K562 (cell line): ENCODE measurements at regions not wholly inside any gene's neighbourhood (a gene's known extent, or its start where the extent isn't known, plus 50 kb on each side); places are given as distances from the start of the nearest gene placed in this dataset.

Source experiments
- ATAC-seq: fragments of 200-7000 bp; cut with Tn5 transposase; 3 replicates; pipeline ENCODE4 v1.9.1; 2020; ENCODE audit warnings: moderate library complexity
- BruUV-seq: library from RNA; stranded (reverse); fragments of 400-500 nt; replicated peaks from 2 replicates; lab custom pipeline; 2021; lab: Mats Ljungman, UMichigan
- CTCF ChIA-PET: fragments of 300-600 bp; formaldehyde crosslinking; extraction: SDS; loops from one replicate; lab custom pipeline; 2021; ENCODE audit warnings: low intra/inter-chr PET ratio; lab: Yijun Ruan, JAX
- POLR2A ChIA-PET: fragments of 300-600, 350-650 bp; sonication (Branson Sonifier 250); formaldehyde crosslinking; extraction: SDS; loops from one replicate; lab custom pipeline; 2021; ENCODE audit warnings: antibody characterized with exemption, inconsistent platforms; lab: Yijun Ruan, JAX
- DNase-seq, 4 experiments: peaks; one replicate each; pipeline versions ENCODE4 v3.0.0 to v3.0.0-alpha.2; 2011 to 2018; ENCODE audit warnings: low spot score in 3 of 4, mixed read lengths in 3 of 4; ENCODE audit errors: extremely low read depth in 1 of 4
- FAIRE-seq: peaks from 2 replicates; lab custom pipeline; 2011; peaks lifted over from hg19 to GRCh38; lab: Jason Lieb, UNC
- H2AFZ ChIP-seq: 2 replicates; pipeline ENCODE4 v1.6.0; 2011; ENCODE audit warnings: low read depth, low read length, control low read depth, inconsistent platforms
- H3K27ac ChIP-seq: fragments of 200-600 bp; 3 replicates; pipeline ENCODE4 v1.8.0; 2011; ENCODE audit warnings: low read depth, mild to moderate bottlenecking, control low read depth, inconsistent platforms, low read length, moderate library complexity, mixed read lengths; ENCODE audit errors: extremely low read depth
- H3K27me3 ChIP-seq, 2 experiments: fragments of 300-600 bp in 1 of 2; 2 replicates in 1 of 2; 3 replicates in 1 of 2; pipeline versions ENCODE4 v1.6.0 to v1.8.0; 2011; ENCODE audit warnings: inconsistent platforms in 2 of 2, low read length in 2 of 2, mild to moderate bottlenecking in 1 of 2, mixed read lengths in 1 of 2, moderate library complexity in 1 of 2; ENCODE audit not compliant: control insufficient read depth in 2 of 2, insufficient read depth in 2 of 2
- H3K36me3 ChIP-seq: fragments of 300-600 bp; 3 replicates; pipeline ENCODE4 v1.8.0; 2011; ENCODE audit warnings: mild to moderate bottlenecking, low read length, inconsistent platforms; ENCODE audit not compliant: control insufficient read depth, insufficient read depth
- H3K4me1 ChIP-seq, 2 experiments: fragments of 200-600 bp in 1 of 2; replicated peaks in 1 of 2; 2 replicates in 1 of 2; 3 replicates in 1 of 2; pipeline versions ENCODE4 v1.5.1 to v1.8.0; 2011; ENCODE audit warnings: inconsistent platforms in 2 of 2, low read length in 2 of 2, mild to moderate bottlenecking in 1 of 2, mixed read lengths in 1 of 2, moderate library complexity in 1 of 2; ENCODE audit not compliant: control insufficient read depth in 2 of 2, insufficient read depth in 2 of 2
- H3K4me2 ChIP-seq: 2 replicates; pipeline ENCODE4 v1.6.1; 2011; ENCODE audit warnings: low read length, control low read depth, inconsistent platforms, mixed read lengths; ENCODE audit not compliant: insufficient read depth
- H3K4me3 ChIP-seq: fragments of 200-600 bp; sonication (generic), shearing (Covaris generic); 2 replicates; pipeline ENCODE4 v1.5.1; 2016; ENCODE audit warnings: control low read depth, inconsistent platforms
- H3K79me2 ChIP-seq: fragments of 200-600 bp; 3 replicates; pipeline ENCODE4 v1.8.0; 2011; ENCODE audit warnings: low read length, inconsistent platforms; ENCODE audit not compliant: control insufficient read depth, insufficient read depth
- H3K9ac ChIP-seq, 2 experiments: 2 replicates each; pipeline versions ENCODE4 v1.6.0 to v1.6.1; 2011; ENCODE audit warnings: low read depth in 2 of 2, low read length in 2 of 2, control low read depth in 1 of 2, inconsistent platforms in 1 of 2, mild to moderate bottlenecking in 1 of 2, mixed read lengths in 1 of 2; ENCODE audit not compliant: insufficient read depth in 1 of 2
- H3K9me1 ChIP-seq: one replicate; pipeline ENCODE4 v1.6.0; 2011; ENCODE audit warnings: inconsistent platforms, mild to moderate bottlenecking, low read length, moderate library complexity; ENCODE audit not compliant: control insufficient read depth, insufficient read depth
- H3K9me3 ChIP-seq: replicated peaks from 2 replicates; pipeline ENCODE4 v1.5.1; 2011; ENCODE audit warnings: low read depth, low read length, inconsistent platforms; ENCODE audit not compliant: control insufficient read depth, insufficient read depth
- H4K20me1 ChIP-seq: replicated peaks from 2 replicates; pipeline ENCODE4 v1.6.1; 2011; ENCODE audit warnings: low read length, inconsistent platforms, mixed read lengths; ENCODE audit not compliant: control insufficient read depth, insufficient read depth
- ASH1L ChIP-seq: fragments of 450-650 bp; IDR thresholded peaks from 2 replicates; pipeline ENCODE4 v1.6.1; 2018; ENCODE audit warnings: borderline replicate concordance, mild to moderate bottlenecking, low read depth; ENCODE audit not compliant: partially characterized antibody
- E2F6 ChIP-seq, 2 experiments: IDR thresholded peaks; 2 replicates each; pipeline ENCODE4 v1.6.1; 2011; ENCODE audit warnings: borderline replicate concordance in 1 of 2, control low read depth in 1 of 2, low read depth in 1 of 2, low read length in 1 of 2, mild to moderate bottlenecking in 1 of 2, mixed read lengths in 1 of 2, moderate library complexity in 1 of 2; ENCODE audit not compliant: insufficient read depth in 1 of 2, insufficient read length in 1 of 2, poor library complexity in 1 of 2, severe bottlenecking in 1 of 2; ENCODE audit errors: extremely low read depth in 1 of 2
- FOXM1 ChIP-seq, 2 experiments: fragments of 450-650 bp in 1 of 2; sonication (generic) in 1 of 2; formaldehyde crosslinking in 1 of 2; IDR thresholded peaks; 2 replicates each; pipeline versions ENCODE4 v1.6.1 to v1.9.0; 2017 to 2022; ENCODE audit warnings: low read depth in 2 of 2, mild to moderate bottlenecking in 2 of 2, missing genetic modification reagents in 1 of 2, moderate library complexity in 1 of 2
- SNRNP70 ChIP-seq: fragments of 200-400 bp; formaldehyde crosslinking; optimal IDR thresholded peaks from 2 replicates; pipeline ENCODE3; 2017; ENCODE audit warnings: low read depth, low read length
- SRSF3 ChIP-seq: fragments of 200-400 bp; formaldehyde crosslinking; IDR thresholded peaks from 2 replicates; pipeline ENCODE4 v1.6.1; 2016; ENCODE audit warnings: mild to moderate bottlenecking, low read length, moderate library complexity; ENCODE audit not compliant: insufficient read depth
- TFE3 ChIP-seq: fragments of 450-650 bp; formaldehyde crosslinking; IDR thresholded peaks from 2 replicates; pipeline ENCODE4 v1.4.0; 2020; ENCODE audit warnings: mild to moderate bottlenecking, mixed read lengths
- USF1 ChIP-seq: sonication (generic); formaldehyde crosslinking; IDR thresholded peaks from 2 replicates; pipeline ENCODE4 v1.9.0; 2022; ENCODE audit warnings: mild to moderate bottlenecking, missing genetic modification reagents
- ZNF695 ChIP-seq: fragments of 450-650 bp; formaldehyde crosslinking; IDR thresholded peaks from 2 replicates; pipeline ENCODE4 v1.4.0; 2020; ENCODE audit warnings: mild to moderate bottlenecking, moderate library complexity
- WGBS: fragments of 100-300 bp; shearing (Covaris generic); methylation state at CpG from one replicate; pipeline ENCODE4 v1.1.6; 2016; ENCODE audit warnings: low coverage, mixed read lengths; ENCODE audit not compliant: insufficient coverage; ENCODE audit errors: missing lambda C conversion rate; 5-methylcytosine and 5-hydroxymethylcytosine counted together
- in situ Hi-C: fragments of 300-500 bp; cut with MboI; formaldehyde crosslinking; loops from 4 replicates; pipeline ENCODE4 v1.15.0; 2018; ENCODE audit warnings: inconsistent platforms, mixed read lengths
- intact Hi-C: fragments of 100-400 bp; cut with micrococcal nuclease; formaldehyde crosslinking; loops from 2 replicates; pipeline ENCODE4 v1.14.2; 2022

GRCh38 chr7:26074919-26075318 lies 77.1 kb upstream of the NFE2L3 start (continued):
- TF ChIP-seq TFE3 (CRISPR knock-in tag) = peak; percentile 73

- no TSS peak for BruUV-seq
- in situ Hi-C loops (loop anchor here (25.0 kb wide), 2 partner anchors 586 to 1086 kb away; partner anchors contain the start of genes HOXA10, HOXA3, HOXA7 and HOXA9), intact Hi-C loops (loop anchor here (5.0 to 10.0 kb wide), 3 partner anchors 184 to 588 kb away; no protein-coding TSS in a partner anchor)
- 4% methylated on average over 6 of the region's 6 CpGs for WGBS
- ATAC-seq (no peak), FAIRE-seq (peak; percentile 62), DNase-seq (no peak)
- Histone ChIP-seq H3K4me3 (no peak overlapping the region), H4K20me1 (no peaks in the 10 kb centered on the region), H3K79me2 (no peaks in the 10 kb centered on the region), H2AFZ (no peak overlapping the region), H3K27ac (no peak overlapping the region), H3K4me1 (peaks cover 0 to 4% of the 10 kb centered on the region in 2 experiments; a peak in 4 of 5 replicates), H3K9me1 (no peaks in the 10 kb centered on the region), H3K9ac (no peak overlapping the region), H3K27me3 (peaks cover 6 to 16% of the 10 kb centered on the region in 2 experiments; a peak in 4 of 5 replicates), H3K36me3 (no peaks in the 10 kb centered on the region), H3K4me2 (no peak overlapping the region), H3K9me3 (no peaks in the 10 kb centered on the region)
- CTCF ChIA-PET = no interaction called here
- POLR2A ChIA-PET = interaction anchor here (0.6 kb wide), 1 partner anchor 8 kb away, joined by 5 read pairs; no protein-coding TSS in a partner anchor
- TF ChIP-seq USF1 (CRISPR knock-in tag) (no peak), FOXM1 (IDR thresholded peaks at IDR 0.05; ENCODE audit: low read depth) (no peak), FOXM1 (CRISPR knock-in tag; IDR thresholded peaks at IDR 0.05; ENCODE audit: low read depth) (no peak), E2F6 (IDR thresholded peaks at IDR 0.05; ENCODE audit: borderline replicate concordance in 1 of 2, extremely low read depth in 1 of 2, insufficient read depth in 1 of 2, insufficient read length in 1 of 2, low read depth in 1 of 2, low read length in 1 of 2, poor library complexity in 1 of 2, severe bottlenecking in 1 of 2) (no peak), ZNF695 (CRISPR knock-in tag) (no peak), SRSF3 (no peak), SNRNP70 (no peak), ASH1L (no peak)
Measured at GRCh38 chr7:26076691-26077090, 75.3 kb upstream of the NFE2L3 start.
